ENCODE measurements at regions not wholly inside any gene's neighbourhood (a gene's known extent, or its start where the extent isn't known, plus 50 kb on each side); places are given as distances from the start of the nearest gene placed in this dataset.

- TF ChIP-seq ARID4A (CRISPR knock-in tag; IDR thresholded peaks at IDR 0.05; ENCODE audit: borderline replicate concordance) (no peak), ZBTB21 (CRISPR knock-in tag; IDR thresholded peaks at IDR 0.05) (no peak), ZNF572 (CRISPR knock-in tag; IDR thresholded peaks at IDR 0.05) (no peak), SP4 (CRISPR knock-in tag; IDR thresholded peaks at IDR 0.05) (no peak), PATZ1 (CRISPR knock-in tag; IDR thresholded peaks at IDR 0.05) (no peak), PREB (CRISPR knock-in tag; IDR thresholded peaks at IDR 0.05) (no peak)
These were observed 96.4 kb downstream of the ACTL7B start (continued) for GRCh38 chr9:108759399-108759798.

All from HepG2 (cell line).